Immature natural killer cell (primary cell): ENCODE measurements at regions not wholly inside any gene's neighbourhood (a gene's known extent, or its start where the extent isn't known, plus 50 kb on each side); places are given as distances from the start of the nearest gene placed in this dataset.
"Not testable (repeated sequence)": the region's sequence is repeated elsewhere in the genome, so short reads cannot be mapped to it uniquely, and the experiment has no call there.

Experiments
- DNase-seq, 3 donors: peaks; one replicate each; pipeline ENCODE4 v3.0.0; 2022; ENCODE audit warnings: mixed read lengths in 1 of 3
- H3K27ac Mint-ChIP-seq, 6 donors: one replicate each; pipeline ENCODE4 v1.8.0; 2020; ENCODE audit warnings: mixed read lengths in 6 of 6, mild to moderate bottlenecking in 5 of 6, inconsistent platforms in 4 of 6, moderate library complexity in 3 of 6
- H3K27me3 Mint-ChIP-seq, 3 donors: one replicate each; pipeline ENCODE4 v1.8.0; 2020 to 2021; ENCODE audit warnings: low read depth in 3 of 3, mild to moderate bottlenecking in 3 of 3, mixed read lengths in 3 of 3, moderate library complexity in 3 of 3, inconsistent platforms in 1 of 3
- H3K36me3 Mint-ChIP-seq, 3 donors: one replicate each; pipeline ENCODE4 v1.8.0; 2020; ENCODE audit warnings: mixed read lengths in 3 of 3, inconsistent platforms in 2 of 3, mild to moderate bottlenecking in 2 of 3
- H3K4me1 Mint-ChIP-seq, 2 donors: one replicate each; pipeline ENCODE4 v1.8.0; 2020; ENCODE audit warnings: inconsistent platforms in 2 of 2, mild to moderate bottlenecking in 2 of 2, mixed read lengths in 2 of 2, moderate library complexity in 1 of 2
- H3K4me3 Mint-ChIP-seq, 5 donors: one replicate each; pipeline ENCODE4 v1.8.0; 2020; ENCODE audit warnings: mild to moderate bottlenecking in 5 of 5, mixed read lengths in 5 of 5, inconsistent platforms in 3 of 5, moderate library complexity in 3 of 5
- H3K9me3 Mint-ChIP-seq, 6 donors: one replicate each; pipeline ENCODE4 v1.8.0; 2020; ENCODE audit warnings: mild to moderate bottlenecking in 6 of 6, mixed read lengths in 6 of 6, inconsistent platforms in 4 of 6, moderate library complexity in 3 of 6

DNA sequence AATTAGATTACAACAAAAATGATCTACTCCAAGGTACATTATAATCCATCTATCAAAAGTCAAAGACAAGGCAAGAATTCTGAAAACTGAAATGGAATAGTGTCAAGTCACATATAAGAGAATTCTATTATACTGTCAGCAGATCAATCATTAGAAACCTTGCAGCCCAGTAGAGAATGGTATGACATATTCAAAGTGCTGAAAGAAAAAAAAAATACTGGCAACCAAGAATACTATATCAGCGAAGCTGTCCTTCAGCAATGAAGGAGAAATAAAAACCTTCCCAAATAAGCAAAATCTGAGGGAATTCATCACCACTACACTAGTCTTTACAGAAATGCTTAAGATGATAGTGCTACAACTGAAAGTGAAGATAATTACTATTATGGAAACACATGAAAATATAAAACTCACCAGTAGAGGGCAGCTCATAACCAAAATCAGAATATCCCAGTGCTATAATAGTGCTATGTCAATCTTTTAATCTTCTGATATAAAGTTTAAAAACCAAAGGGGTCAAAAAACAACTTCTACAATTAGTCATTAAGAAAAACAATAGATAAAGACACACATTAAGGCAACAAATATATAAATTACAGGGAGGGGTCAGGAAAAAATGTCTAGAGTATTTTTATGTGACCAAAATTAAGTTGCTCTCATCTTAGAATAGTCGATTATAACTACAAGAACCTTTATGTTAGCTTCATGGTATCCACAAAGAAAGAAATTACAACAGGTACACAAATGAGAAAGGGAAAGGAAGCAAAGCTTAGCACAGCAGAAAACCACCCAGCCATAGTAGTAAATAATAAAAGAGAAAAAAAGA is 190.7 kb upstream of the CNTN6 start:
- Mint-ChIP-seq H3K9me3 (peaks cover 10 to 40% (median 24%) of the 10 kb centered on the region in 6 donors), H3K4me3 (no peak overlapping the region), H3K36me3 (no peaks in the 10 kb centered on the region), H3K27me3 (peaks cover 0 to 1% (median 0%) of the 10 kb centered on the region in 3 donors), H3K27ac (no peak overlapping the region), H3K4me1 (no peaks in the 10 kb centered on the region)
- DNase-seq = no peak

DNA sequence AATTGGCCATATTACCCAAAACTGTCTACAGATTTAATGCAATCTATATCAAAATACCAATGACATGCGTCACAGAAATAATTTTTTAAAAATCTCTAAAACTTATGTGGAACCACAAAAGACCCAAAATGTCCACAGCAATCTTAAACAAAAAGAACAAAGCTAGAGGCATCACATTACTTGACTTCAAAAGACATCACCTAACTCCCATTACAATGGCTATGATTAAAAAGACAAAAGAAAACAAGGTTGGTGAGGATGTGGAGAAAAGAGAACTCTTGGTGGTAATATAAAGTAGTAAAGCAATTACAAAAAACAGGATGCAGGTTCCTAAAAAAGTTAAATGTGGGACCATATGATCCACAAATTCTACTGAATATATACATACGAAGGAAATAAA is 187.6 kb upstream of the CNTN6 start:
- H3K27ac Mint-ChIP-seq = no peak overlapping the region
- H3K4me3 Mint-ChIP-seq = no peak overlapping the region
- H3K27me3 Mint-ChIP-seq = peaks cover 0 to 3% (median 0%) of the 10 kb centered on the region in 3 donors
- H3K36me3 Mint-ChIP-seq = no peaks in the 10 kb centered on the region
- DNase-seq = no peak
- no peaks in the 10 kb centered on the region for H3K4me1 Mint-ChIP-seq
- peaks cover 14 to 59% (median 34%) of the 10 kb centered on the region in 6 donors for H3K9me3 Mint-ChIP-seq

DNA sequence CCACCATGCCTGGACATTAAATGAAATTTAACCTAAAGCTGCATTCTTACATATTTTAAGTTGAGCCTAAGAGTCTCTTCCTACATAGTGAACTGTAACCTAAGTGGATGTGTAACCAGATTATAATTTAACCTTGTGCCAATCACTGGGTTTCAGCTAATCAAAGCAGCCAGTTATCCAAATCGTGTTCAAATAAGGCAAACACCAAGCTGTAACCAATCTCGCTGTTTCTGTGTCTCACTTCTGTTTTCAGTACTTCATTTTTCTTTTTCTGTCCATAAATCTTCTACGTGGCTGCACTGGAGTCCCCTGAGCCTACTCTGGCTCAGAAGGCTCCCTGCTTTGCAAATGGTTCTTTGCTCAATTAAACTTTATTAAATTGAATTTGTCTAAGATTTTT is 186.1 kb upstream of the CNTN6 start:
- H3K4me3 Mint-ChIP-seq = no peak overlapping the region

DNA sequence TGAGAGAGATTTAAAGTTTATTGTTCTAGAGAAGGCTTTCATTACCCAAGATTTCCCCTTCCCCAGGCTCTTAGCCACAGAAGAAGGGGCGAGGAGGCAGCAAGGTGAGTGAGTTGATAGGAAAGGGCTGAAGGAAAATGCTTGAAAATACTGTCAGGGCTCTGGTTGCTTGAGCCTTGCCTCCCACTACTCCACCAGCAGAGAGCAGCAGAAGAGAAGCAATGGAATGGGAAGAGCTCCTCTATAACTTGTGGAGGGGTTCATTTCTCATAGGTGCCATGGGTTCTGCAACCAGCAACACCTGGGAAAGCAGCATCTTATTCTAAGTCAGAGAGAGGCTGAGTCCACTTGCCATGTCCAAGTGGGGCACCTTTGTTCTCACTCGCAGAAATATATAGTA is 184.0 kb upstream of the CNTN6 start:
- H3K4me1 Mint-ChIP-seq = no peaks in the 10 kb centered on the region
- DNase-seq = no peak
- H3K27me3 Mint-ChIP-seq = peaks cover 0 to 5% (median 0%) of the 10 kb centered on the region in 3 donors
- H3K27ac Mint-ChIP-seq = no peak overlapping the region
- no peak overlapping the region for H3K4me3 Mint-ChIP-seq
- peaks cover 12 to 61% (median 35%) of the 10 kb centered on the region in 6 donors for H3K9me3 Mint-ChIP-seq
- peaks cover 0 to 6% (median 0%) of the 10 kb centered on the region in 3 donors for H3K36me3 Mint-ChIP-seq

More for the DNA sequence above, 186.1 kb upstream of the CNTN6 start:
- Mint-ChIP-seq H3K36me3 (peaks cover 0 to 6% (median 0%) of the 10 kb centered on the region in 3 donors), H3K27ac (no peak overlapping the region), H3K9me3 (peaks cover 22 to 65% (median 36%) of the 10 kb centered on the region in 6 donors), H3K4me1 (no peaks in the 10 kb centered on the region), H3K27me3 (peaks cover 0 to 3% (median 0%) of the 10 kb centered on the region in 3 donors)
- DNase-seq = no peak

DNA sequence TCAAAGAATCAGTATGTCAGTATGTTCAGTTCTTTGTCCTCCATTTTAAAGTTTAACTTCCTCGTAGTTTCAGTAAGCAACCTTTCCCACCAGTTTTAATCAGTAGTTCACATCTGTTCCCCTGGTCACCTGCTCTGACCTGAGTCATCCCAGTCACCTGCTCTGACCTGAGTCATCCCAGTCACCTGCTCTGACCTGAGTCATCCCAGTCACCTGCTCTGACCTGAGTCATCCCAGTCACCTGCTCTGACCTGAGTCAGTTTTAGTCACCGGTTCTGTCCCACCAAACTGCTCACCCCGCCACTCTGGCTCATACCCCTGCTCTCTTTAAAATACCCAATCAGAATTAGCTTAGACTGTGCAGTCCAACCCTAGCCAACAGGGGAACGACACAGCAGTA is 180.1 kb upstream of the CNTN6 start:
- not testable (repeated sequence) for H3K27me3 Mint-ChIP-seq, H3K4me3 Mint-ChIP-seq, H3K27ac Mint-ChIP-seq, DNase-seq, H3K4me1 Mint-ChIP-seq, H3K36me3 Mint-ChIP-seq
- peaks cover 12 to 73% (median 29%) of the 10 kb centered on the region in 6 donors for H3K9me3 Mint-ChIP-seq

DNA sequence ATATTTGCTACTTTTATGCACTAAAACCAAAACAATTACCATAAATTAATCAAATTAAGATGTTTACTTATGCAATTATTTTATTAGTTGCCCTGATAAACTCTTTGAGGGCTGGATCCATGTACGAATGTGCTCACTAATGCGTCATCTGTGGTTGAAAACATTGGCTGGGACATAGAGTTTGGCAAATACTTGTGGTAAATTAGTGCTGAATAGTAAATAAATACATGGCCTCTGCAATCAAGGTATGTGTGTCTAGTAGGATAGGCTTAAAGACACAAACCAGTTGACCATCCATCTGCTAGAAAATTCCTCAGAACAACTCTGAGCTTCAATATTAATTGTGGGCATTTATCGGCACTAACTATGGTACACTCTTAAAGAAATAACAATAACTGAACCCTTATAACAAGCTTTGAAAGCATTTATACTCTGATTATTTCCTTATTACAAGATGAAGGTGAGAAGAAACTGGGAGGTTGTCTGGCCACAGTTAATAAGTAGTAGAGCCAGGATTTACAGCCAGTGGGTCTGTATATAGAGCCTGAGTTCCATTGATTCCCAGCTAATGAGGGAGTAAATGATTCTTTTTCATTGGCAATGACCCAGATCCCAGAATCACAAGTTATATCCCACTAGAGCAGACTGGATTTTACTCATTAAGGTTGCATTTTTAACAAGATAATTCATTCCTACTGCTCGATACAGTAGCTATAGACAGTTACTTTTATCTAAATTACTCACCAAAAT is 169.5 kb upstream of the CNTN6 start:
- Mint-ChIP-seq H3K4me3 (no peak overlapping the region), H3K27me3 (peaks cover 0 to 1% (median 0%) of the 10 kb centered on the region in 3 donors), H3K36me3 (no peaks in the 10 kb centered on the region), H3K9me3 (peaks cover 11 to 38% (median 17%) of the 10 kb centered on the region in 6 donors), H3K27ac (no peak overlapping the region), H3K4me1 (no peaks in the 10 kb centered on the region)
- DNase-seq = no peak

DNA sequence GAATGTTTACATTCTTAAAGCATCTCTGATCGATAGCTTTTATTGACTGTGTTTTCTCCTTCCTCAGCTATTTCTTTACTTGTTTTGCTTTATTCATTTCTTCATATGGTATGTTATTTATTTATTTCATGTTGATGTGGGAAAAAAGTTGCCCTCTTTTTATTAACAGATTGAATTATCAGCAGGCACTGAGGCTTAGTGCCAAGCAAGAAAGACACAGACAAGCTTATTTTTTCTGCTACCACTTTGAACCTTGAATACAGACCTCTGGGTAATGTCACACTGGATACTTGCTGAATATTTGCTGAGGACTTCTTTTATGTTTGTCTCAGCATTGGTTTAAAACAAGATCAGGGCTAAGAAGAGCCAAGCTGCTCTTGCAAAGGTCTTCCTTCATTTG is 162.0 kb upstream of the CNTN6 start:
- H3K9me3 Mint-ChIP-seq = peaks cover 11 to 47% (median 30%) of the 10 kb centered on the region in 6 donors
- H3K4me1 Mint-ChIP-seq = no peaks in the 10 kb centered on the region
- DNase-seq = no peak
- peaks cover 0 to 4% (median 3%) of the 10 kb centered on the region in 3 donors for H3K36me3 Mint-ChIP-seq
- peaks cover 0 to 2% (median 1%) of the 10 kb centered on the region in 3 donors for H3K27me3 Mint-ChIP-seq
- no peak overlapping the region for H3K4me3 Mint-ChIP-seq
- H3K27ac Mint-ChIP-seq = no peak overlapping the region

DNA sequence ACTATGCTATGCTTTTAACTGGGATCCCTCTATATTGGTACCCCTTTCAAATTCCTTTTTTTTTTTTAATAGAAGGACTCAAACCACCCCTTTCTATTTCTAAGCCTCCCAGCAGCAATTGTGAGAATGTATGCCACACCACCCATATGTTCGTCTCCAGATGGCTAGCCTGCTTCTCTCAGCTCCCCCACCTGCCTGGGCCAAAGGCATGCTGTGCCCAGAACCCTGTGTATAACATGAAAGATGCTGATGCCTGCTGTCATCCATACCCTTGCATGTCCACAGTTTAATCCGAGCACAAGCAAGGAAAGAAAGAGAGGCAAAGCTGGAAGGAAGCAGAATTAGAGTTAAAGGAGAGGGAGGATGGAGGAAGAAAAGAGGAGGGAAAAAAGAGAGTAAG is 159.5 kb upstream of the CNTN6 start:
- H3K27me3 Mint-ChIP-seq = peaks cover 0 to 2% (median 1%) of the 10 kb centered on the region in 3 donors

DNA sequence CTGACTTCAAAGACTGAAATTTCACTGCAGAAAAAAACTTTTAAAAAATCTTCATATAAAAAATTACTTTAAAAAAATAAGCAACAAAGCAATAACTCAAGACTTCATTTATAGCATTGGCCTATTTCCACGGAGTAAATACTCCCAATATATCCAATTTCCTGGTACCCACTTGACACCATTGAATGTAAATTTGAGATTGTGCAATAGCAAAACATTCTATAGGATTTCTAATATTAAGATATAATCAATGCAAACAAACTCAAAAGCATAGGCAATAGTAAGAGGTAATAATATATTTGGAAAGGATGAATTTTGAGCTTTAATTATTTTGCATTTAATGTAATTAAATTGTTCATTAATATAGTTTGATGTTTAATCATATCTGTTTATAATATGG is 148.0 kb upstream of the CNTN6 start:
- Mint-ChIP-seq H3K4me3 (no peak overlapping the region), H3K36me3 (no peaks in the 10 kb centered on the region), H3K4me1 (no peaks in the 10 kb centered on the region), H3K27ac (no peak overlapping the region), H3K27me3 (peaks cover 0 to 2% (median 0%) of the 10 kb centered on the region in 3 donors), H3K9me3 (peaks cover 11 to 50% (median 25%) of the 10 kb centered on the region in 6 donors)
- no peak for DNase-seq

More for the DNA sequence above, 159.5 kb upstream of the CNTN6 start:
- Mint-ChIP-seq H3K4me1 (no peaks in the 10 kb centered on the region), H3K9me3 (peaks cover 14 to 54% (median 34%) of the 10 kb centered on the region in 6 donors), H3K27ac (no peak overlapping the region), H3K4me3 (no peak overlapping the region), H3K36me3 (peaks cover 0 to 4% (median 3%) of the 10 kb centered on the region in 3 donors)
- no peak for DNase-seq

DNA sequence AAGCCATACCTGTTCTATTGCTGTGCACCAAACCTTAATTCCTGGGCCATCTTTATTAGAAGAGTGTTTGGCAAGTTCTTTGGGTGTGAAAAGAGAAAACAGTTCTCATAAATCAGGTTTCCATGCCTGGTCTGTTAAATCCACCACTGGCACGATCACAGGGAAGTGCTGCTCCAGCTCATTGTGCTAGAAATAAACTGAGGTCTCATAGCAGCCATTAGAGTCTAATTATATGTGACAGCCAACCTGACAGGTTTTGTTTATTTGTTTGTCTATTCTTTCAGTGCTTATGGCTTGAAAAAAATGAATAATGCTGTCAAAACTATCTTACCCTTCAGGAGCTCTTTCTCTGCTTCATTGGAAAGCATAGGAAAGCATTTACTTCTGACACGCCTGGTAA is 147.1 kb upstream of the CNTN6 start:
- DNase-seq = no peak
- no peak overlapping the region for H3K27ac Mint-ChIP-seq
- no peaks in the 10 kb centered on the region for H3K4me1 Mint-ChIP-seq
- H3K4me3 Mint-ChIP-seq = no peak overlapping the region
- no peaks in the 10 kb centered on the region for H3K36me3 Mint-ChIP-seq
- H3K9me3 Mint-ChIP-seq = peaks cover 11 to 48% (median 23%) of the 10 kb centered on the region in 6 donors
- H3K27me3 Mint-ChIP-seq = no peaks in the 10 kb centered on the region

DNA sequence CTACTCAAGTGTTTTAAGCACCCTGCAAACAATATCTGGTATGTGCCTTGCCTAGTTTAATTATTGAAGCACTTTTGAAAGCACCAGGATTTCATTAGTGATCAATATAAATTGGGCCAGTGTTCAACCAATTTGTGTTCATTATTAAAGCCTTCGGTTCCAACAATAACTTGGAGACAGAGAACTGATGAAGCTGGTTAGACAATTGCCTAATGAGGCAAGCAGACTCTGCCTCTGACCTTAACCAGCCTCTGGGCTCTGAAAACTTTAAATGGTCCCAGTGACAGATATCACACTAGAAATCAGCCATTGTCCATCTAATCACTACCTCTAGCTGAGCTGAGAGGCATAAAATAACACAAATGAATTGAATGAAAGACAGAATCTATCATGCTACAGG is 139.9 kb upstream of the CNTN6 start:
- H3K27me3 Mint-ChIP-seq = peaks cover 0 to 2% (median 0%) of the 10 kb centered on the region in 3 donors
- peaks cover 0 to 59% (median 26%) of the 10 kb centered on the region in 6 donors for H3K9me3 Mint-ChIP-seq

DNA sequence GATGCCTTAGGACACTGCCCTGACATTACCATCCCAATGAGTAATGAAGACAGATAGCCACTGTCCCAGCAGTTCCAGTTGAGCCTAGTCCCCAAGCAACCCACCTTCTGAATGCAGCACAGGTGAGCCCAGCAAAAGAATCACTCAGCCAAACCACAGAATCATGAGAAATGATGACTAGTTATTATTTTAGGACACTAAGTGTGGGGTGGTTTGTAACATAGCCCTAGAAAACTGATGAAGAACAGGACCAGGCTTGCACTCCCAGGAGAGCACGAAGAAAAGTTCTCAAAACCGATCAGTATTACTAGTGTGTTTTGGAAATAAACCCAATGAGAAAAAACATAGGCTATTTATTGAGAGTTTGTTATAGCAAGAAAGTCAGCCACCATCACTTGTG is 129.6 kb upstream of the CNTN6 start:
- no peaks in the 10 kb centered on the region for H3K27me3 Mint-ChIP-seq
- H3K4me1 Mint-ChIP-seq = no peaks in the 10 kb centered on the region
- no peak overlapping the region for H3K27ac Mint-ChIP-seq
- no peaks in the 10 kb centered on the region for H3K36me3 Mint-ChIP-seq
- peaks cover 25 to 73% (median 55%) of the 10 kb centered on the region in 6 donors for H3K9me3 Mint-ChIP-seq
- DNase-seq = no peak
- no peak overlapping the region for H3K4me3 Mint-ChIP-seq

More for the DNA sequence above, 139.9 kb upstream of the CNTN6 start:
- Mint-ChIP-seq H3K4me1 (no peaks in the 10 kb centered on the region), H3K4me3 (no peak overlapping the region), H3K27ac (no peak overlapping the region), H3K36me3 (no peaks in the 10 kb centered on the region)
- DNase-seq = no peak

DNA sequence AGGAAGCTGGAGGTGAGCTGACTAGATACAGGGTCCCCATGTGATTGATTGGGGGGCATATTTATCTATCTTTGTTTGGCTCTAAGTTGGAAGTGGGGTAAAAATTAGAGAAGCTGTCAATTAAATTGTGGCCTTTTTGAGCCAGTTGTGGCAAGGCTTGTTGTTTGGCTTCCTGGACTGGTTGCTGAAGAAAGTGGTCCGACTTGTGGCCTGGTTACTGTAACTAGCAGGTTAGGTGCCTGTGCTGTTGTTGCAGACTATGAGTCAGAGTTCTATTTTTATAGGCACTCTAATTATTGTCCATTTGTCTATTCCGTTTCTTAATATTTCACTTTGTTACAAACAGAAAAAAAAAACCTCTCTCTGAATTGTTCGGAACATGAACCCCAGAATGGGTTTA is 129.1 kb upstream of the CNTN6 start:
- Mint-ChIP-seq H3K27ac (no peak overlapping the region), H3K4me3 (no peak overlapping the region), H3K36me3 (no peaks in the 10 kb centered on the region), H3K27me3 (no peaks in the 10 kb centered on the region), H3K4me1 (no peaks in the 10 kb centered on the region), H3K9me3 (peaks cover 25 to 70% (median 55%) of the 10 kb centered on the region in 6 donors)
- no peak for DNase-seq

DNA sequence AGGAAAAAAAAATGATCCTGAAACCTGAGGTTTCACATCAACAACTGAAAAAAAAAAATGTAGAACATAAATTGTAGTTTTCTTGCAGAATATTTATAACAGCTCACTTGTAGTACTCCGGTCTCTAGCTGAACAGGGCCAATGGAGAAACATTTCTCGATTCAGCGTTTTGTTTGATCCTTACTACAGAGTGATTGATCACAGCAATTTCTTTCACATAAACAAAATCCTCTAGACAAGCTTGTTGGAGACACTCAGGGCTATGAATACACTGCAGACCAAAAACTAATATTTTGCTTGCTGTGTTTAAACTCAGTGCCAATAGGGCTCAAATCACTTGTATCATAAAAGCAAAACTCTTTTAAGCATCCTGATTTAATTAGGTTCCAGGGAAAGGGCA is 127.0 kb upstream of the CNTN6 start:
- no peak overlapping the region for H3K4me3 Mint-ChIP-seq
- no peaks in the 10 kb centered on the region for H3K36me3 Mint-ChIP-seq
- H3K9me3 Mint-ChIP-seq = peaks cover 21 to 63% (median 57%) of the 10 kb centered on the region in 6 donors
- no peaks in the 10 kb centered on the region for H3K4me1 Mint-ChIP-seq
- H3K27me3 Mint-ChIP-seq = no peaks in the 10 kb centered on the region
- DNase-seq = no peak
- H3K27ac Mint-ChIP-seq = no peak overlapping the region
